ENCODE measurements at regions not wholly inside any gene's neighbourhood (a gene's known extent, or its start where the extent isn't known, plus 50 kb on each side); places are given as distances from the start of the nearest gene placed in this dataset.
"Not testable (repeated sequence)": the region's sequence is repeated elsewhere in the genome, so short reads cannot be mapped to it uniquely, and the experiment has no call there.

DNA sequence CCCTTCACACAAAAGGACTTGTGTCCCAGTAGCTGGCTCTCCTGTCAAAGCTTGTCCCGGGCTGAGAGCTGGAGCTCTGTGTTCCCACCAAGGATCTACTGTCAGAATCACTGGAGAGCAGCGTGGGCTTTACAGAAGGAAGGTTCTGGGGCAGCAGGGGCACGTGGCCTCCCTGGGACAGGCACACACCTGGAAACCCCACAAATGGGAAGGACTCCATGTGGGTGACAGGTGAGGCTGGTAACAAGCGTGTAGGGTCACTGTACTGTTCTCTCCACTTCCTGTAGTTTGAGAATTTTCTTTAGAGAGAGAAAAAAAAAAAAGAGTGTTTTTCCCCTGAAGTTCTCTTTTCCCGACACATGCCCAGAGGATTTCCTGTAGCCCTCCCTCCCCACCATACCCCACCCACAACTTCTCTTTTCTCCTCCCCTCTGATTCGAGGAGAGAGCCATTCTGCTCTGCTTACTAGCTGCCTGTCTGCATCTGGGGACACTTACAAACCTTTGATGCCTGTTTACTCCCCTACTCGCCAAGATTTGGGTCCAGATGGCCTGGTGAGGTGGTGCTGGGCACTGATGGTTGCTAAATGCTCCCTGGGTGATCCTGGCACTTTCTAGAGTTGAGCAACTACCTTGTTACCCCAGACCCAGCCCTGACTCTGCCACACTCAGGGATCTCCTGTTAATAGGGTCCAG lies 84.1 kb upstream of the SIRPA start:
- peak; percentile 68 for DNase-seq (ENCODE audit: low read depth, low spot score)

DNA sequence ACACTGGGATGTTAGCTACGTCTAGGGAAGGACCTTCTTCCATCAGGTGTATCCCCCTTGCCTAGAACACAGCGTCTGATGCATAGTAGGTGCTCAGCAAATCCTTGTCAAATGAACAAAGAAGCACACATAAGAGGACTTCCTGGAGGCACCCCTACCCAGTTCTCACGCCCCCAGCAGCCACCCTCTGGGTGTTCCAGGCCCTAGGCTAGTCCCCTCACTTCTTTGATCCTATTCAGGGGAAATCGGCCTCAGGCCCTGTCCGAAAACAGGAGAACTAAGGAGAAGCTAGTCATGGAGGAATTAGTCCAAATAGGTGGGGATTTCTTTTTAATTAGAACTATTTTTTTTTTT lies 84.7 kb upstream of the SIRPA start:
- DNase-seq (ENCODE audit: low read depth, low spot score): no peak

DNA sequence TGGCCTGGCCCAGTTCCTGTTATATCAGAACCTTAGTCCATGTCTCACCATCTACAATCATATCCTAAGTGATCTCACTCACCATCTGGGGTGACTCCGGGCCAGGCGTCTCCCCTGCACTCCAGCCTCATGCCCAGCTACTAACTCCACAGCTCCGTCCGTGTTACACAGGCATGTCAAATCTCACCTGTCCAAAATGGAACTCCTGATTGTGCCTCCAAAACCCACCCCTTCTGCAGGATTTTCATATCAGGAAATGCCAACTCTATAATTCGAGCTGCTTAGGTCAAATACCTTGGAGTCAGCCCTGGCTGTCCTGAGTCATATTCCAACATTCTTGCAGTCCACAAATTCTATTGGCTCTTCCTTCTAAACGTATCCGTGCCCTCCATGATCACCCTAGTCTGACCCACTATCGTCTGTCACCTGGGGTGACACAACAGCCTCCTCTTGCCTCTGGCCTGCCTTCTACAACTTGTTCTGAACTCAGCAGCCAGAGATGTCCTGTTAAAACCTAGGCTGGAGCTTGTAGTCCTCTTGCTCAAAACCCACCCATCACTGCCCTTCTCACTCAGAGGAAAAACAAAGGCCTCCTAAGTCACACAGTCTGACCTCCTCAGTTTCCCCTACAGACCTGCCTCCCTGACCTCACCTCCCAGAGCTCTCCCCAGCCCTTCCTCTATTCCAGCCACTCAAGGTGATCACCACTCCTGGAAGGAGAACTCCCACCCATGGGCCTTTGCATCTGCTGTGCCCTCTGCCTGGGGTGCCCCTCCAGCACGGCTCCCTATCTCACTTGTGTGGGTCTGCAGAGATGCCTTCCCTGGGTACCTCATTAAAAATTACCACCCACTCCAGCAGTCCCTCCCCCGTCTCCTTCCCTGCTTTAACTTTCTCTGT lies 85.3 kb upstream of the SIRPA start:
- DNase-seq (ENCODE audit: low read depth, low spot score): peak; percentile 67

DNA sequence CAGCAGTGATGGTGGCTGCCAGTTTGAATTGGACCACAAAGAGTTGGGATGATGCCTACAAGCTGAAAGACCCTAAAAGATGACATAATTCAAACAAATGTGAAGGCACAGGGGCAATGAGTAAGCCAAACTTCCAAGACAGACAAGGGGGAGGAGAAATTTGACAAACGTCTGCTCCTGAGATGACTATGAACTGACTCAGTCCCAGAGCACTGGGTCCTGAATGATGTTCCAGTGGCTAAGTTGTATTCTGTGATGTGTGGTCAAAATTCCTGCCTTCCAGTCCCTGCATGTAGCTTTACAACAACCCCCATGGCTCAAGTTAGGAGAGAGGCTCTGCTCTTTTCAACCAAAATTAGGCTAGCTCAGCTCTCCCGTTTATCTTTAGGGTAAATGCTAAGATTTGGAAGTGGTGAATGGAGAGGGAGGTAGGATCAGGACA lies 86.1 kb upstream of the SIRPA start:
- DNase-seq (ENCODE audit: low read depth, low spot score): peak; percentile 90

DNA sequence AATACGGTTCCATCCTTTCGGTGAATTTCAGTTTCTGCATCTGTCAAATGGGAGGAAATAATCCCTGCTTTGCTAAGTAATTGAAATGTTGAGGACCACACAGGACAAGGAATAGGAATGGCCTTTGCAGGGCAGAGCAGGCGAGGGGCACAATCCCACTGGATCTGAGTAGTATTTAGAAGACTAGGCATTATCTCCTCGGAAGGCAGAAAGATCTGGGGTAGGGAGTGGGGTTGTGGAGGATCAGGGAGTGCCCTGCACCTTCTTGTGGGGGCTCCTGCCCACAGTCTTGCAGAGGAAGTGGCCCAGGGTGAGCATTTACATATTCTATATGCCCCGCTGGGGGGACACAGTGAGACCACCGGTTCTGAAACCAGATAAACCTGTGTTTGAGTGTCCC lies 87.1 kb upstream of the SIRPA start:
- DNase-seq (ENCODE audit: low read depth, low spot score): no peak

DNA sequence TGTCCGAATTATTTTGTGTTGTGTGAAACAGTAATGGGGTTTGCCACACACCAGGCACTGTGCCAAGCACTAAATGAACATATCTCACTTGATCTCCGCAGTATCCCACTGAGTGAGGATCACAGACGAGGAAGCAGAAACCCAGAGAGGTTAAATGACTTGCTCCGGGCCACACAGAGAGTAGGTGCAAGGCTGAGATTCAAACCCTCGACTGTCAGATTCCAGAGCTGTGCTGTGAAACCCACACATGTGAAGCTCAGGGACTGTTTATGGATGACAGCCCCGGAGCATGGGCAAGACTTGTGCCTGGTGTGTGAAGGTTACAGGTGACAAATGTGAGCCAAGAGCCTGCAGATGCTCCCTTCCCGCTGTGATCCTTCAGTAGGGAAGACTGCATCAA lies 87.8 kb upstream of the SIRPA start:
- no peak for DNase-seq (ENCODE audit: low read depth, low spot score)

DNA sequence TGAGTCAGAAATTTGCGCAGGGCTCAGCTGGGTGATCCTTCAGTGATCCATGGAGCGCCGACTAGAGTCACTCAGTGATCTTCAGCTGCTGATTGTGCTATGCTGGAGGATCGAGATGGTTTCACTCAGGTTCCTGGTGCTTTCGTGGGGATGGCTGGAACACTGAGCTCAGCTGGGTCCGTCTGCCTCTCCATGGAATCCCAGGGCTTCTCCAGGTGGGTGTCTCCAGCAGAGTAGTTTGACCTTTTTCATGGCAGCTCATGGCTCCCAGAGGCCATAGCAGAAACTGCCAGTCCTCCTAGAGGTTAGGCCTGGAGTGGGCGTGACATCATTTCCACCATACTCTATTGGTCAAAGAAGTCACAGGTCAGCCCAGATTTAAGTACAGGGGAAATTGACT lies 88.8 kb upstream of the SIRPA start:
- DNase-seq (ENCODE audit: low read depth, low spot score): no peak

DNA sequence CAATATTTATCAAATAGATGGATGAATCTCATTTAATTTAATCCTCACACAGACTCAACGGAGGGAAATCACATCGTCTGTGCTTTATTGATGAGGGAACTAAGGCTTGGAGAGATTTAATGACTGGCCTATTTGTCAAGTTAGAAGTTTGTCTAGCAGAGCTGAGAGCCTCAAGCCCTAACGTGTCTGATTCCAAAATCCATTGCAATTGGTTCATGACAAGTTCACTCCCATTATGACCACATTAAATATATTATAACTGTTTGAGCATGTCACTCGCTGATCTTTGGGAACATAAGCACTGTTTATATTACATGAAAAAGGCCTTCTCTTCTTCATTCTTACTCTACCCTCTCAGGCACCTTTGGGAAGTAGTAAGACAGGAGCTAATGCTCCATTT lies 89.4 kb upstream of the SIRPA start:
- no peak for DNase-seq (ENCODE audit: low read depth, low spot score)

DNA sequence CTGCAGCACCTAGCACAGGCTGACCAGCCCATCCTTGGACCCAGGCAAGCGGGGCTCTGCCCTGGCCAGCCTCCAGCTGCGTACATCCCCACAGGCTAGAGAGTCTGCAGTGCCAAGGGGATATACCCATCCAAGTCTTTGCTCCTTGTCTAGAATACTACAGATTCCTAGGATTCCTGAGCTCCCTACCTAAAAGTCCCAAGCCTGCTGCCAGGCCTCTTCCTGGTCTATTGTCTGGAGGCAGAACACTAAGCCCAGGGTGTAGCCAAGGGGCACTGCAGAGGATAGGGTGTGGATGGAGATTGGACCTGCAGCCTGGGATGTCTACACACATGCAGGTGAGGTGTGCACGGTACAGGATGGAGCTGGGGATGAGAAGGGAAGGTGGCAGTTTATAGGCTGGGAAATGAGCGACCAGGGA lies 90.0 kb upstream of the SIRPA start:
- peak; percentile 50 for DNase-seq (ENCODE audit: low read depth, low spot score)

- DNase-seq (ENCODE audit: low read depth, low spot score): no peak
Observed at GRCh38 chr20:1804554-1804956, 90.7 kb upstream of the SIRPA start.

DNA sequence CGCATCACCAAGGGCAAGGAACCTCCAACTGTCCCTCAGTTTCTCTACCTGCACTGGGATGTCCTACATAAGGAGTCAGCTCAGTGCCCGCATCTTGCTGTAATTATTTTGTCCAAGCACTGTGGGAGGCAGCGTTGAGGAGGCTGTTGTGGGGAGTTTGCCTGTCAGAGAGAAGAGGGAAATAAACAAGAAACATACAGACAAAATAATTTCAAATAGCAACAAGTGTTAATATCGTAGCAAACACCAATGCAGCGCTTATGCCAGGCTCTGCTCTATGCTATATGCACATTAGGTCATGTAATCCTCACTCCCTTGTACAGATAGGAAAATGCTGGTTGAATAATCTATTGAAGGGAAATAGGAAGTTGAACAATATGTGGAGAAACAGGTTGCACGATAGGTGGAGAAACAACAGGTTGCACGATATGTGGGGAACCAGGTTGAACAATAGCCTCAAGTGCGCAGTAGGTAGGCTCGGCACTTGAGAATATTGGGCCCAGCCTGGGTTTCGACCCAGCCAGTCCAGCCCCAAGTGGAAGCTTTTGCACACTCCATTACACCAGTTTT lies 91.2 kb upstream of the SIRPA start:
- no peak for DNase-seq (ENCODE audit: low read depth, low spot score)

DNA sequence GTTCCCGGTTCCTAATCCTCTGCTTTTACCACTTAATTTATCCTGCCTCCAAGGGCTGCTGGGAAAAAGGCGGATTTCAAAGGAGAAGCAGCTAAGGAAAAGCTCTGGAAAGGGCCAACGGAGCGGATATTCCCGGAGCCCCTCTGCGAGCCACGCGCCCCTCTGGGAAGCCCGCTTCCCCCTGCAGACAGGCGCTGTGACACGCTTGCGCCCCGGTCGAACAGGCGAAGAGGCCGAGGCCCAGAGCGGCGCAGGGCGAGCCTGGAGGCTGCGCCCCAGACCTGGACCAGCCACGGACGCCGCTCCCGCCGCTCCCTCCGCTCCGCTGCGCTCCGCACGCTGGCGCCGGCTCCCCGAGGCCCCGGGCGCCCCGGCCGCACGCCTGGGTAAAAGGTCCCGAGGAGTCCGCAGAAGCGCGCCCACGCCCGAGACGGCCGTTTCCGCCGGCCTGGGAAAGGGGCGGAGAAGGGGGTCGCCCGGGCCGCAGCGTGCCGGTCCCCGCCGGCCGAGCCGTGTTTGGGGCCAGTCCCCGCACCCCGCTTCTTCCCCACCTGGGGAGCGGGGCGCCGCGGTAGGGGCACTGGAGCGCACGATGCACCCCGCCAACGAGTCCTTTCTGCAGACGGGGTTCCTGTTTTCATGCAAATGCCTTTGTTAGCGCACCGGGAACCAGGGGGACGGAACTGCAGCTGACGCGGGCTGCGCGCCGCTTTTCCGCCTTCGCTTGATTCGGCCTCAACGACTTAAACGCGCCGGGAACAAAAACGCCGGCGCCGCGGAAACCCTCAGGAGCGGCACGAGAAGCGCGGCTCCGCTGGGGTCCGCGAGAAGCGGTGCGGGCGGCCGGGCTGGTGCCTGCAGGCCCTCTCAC lies 91.9 kb upstream of the SIRPA start:
- peak; percentile 79 for DNase-seq (ENCODE audit: low read depth, low spot score)

DNA sequence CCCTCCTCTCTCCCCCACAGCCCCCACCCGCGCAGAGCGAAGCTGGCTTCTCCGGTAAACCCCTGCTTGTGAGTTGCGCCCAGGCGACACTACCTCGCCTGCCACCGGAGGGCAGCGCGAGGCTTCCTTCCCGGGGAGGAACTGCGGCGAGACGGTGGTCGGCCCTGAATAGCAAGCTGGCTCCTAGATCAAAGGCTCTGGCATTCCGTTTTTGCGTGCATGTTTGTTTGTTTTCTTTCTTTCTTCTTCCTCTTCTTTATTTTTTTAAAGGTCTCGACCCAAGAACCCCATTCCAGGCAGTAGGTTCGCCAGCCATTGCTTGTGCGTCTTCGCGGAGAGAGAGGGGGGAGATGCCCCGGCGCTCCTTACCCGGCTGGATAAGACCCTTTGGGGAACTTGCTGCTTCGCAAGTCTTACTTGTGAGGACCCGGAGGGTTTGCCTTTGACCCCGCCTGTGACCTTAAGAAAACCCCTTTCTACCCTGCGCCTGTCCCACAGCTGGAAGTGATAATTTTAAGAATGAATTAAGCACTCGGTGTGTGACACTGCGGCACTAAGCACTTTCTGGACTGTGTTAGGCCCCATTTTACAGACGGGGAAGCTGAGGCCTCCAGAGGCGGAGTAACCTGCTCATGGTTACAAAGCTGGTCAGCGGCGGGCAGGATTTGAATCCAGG lies 92.7 kb upstream of the SIRPA start:
- DNase-seq (ENCODE audit: low read depth, low spot score): peak; percentile 90

DNA sequence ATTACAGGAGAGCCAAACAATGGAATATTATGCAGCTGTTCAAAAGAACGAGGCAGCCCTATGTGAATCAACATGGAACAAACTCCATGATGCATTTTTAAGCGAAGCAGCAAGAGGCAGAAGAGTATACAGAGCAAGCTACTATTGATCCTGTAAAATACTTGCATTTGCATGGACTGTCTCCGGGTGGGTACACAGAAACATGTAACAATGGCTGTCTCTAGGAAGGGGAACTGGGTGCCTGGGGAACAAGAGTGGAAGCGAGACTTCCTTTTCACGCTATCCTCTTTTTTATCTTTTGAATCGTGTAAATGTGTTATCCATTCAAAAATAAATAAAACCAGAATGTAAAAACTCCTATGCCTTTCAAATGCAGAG lies 93.3 kb upstream of the SIRPA start:
- DNase-seq (ENCODE audit: low read depth, low spot score): no peak

GRCh38 chr20:1801225-1801928 lies 93.8 kb upstream of the SIRPA start:
- DNase-seq (ENCODE audit: low read depth, low spot score): no peak

DNA sequence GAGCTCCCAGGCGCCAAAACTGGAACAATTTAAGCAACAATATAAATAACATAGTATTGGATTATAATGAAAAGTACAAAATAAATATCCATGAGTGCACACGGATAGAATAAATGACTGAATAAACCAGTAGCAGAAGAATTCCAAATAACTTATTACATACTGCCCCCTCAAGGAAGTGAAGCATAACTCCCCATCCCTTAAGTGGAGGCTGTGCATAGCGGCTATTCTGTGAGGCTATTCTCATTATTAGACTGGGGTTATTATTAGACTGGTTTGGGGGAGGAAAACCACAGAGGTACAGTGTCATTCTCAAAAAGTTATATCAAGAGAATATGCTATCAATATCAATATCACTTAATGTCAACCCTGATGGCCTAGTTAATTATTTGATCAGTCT lies 94.4 kb upstream of the SIRPA start:
- DNase-seq (ENCODE audit: low read depth, low spot score): no peak

DNA sequence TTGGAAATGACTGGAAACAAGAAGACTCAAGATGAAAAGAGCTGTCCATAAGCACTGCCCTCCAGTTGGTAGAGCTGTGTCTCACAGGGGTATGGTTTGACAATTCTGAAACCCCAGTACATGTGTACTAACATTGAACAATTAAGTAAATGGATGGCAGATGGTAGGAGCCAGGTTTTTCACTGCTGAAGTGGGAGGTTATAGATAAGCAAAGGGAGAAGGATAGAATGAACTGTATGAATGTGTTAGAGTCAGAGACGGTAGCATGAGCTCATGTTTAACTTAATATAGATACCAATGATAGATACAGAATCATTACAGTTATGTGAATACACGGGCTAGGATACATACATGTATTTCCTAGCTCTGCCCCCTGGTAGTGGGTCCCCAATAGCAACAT lies 95.0 kb upstream of the SIRPA start:
- no peak for DNase-seq (ENCODE audit: low read depth, low spot score)

DNA sequence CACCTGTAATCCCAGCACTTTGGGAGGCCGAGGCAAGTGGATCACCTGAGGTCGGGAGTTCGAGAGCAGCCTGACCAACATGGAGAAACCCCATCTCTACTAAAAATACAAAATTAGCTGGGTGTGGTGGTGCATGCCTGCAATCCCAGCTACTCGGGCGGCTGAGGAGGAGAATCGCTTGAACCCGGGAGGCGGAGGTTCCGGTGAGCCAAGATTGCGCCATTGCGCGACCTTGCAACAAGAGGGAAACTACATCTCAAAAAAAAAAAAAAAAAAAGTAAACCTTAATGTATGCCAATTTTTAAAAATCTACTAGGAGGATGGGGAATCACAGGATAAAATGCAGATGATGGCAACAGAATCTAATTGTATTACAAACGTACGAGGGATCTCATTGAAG lies 95.5 kb upstream of the SIRPA start:
- DNase-seq (ENCODE audit: low read depth, low spot score): not testable (repeated sequence)

DNA sequence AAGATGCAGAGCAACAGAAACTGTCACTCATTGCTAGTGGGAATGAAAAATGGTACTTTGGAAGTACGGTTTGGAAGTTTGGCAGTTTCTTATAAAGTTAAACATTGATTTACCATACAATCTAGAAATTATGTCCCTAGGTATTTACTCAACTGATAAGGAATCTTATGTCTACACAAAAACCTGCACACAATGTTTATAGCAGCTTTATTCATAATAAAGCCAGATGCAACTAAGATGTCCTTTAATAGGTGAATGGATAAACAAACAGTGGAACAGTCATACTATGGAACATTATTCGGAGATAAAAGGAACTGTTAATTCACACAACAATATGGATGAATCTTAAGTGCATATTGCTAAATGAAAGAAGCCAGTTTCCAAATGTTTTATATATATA lies 96.2 kb upstream of the SIRPA start:
- DNase-seq (ENCODE audit: low read depth, low spot score): no peak

- DNase-seq (ENCODE audit: low read depth, low spot score): no peak
Observed at GRCh38 chr20:1793821-1794220, 101.4 kb upstream of the SIRPA start.

DNA sequence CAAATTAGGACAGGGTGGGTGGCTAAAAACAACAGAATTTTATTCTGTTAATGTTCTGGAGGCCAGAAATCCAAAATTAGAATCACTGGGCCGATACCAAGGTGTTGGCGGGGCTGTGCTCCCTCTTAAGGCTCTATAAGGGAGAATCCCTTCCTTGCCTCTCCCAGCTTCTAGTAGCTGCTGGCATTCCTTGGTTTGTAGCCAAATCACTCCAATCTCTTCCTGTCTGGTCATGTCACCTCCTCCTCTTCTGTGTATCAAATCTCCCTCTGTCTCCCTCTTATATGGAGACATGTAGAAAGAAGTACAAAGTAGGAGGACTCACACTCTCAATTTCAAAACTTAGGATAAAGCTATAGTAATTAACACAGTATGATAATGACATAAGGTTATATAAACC lies 102.9 kb upstream of the SIRPA start:
- no peak for DNase-seq (ENCODE audit: low read depth, low spot score)

Measured in astrocyte of the hippocampus (primary cell).